Putamen (tissue), 1 donor: ENCODE measurements at regions not wholly inside any gene's neighbourhood (a gene's known extent, or its start where the extent isn't known, plus 50 kb on each side); places are given as distances from the start of the nearest gene placed in this dataset.

Experiments
- DNase-seq: peaks from one replicate; pipeline ENCODE4 v3.0.0-alpha.2; 2016; ENCODE audit warnings: low spot score

DNA sequence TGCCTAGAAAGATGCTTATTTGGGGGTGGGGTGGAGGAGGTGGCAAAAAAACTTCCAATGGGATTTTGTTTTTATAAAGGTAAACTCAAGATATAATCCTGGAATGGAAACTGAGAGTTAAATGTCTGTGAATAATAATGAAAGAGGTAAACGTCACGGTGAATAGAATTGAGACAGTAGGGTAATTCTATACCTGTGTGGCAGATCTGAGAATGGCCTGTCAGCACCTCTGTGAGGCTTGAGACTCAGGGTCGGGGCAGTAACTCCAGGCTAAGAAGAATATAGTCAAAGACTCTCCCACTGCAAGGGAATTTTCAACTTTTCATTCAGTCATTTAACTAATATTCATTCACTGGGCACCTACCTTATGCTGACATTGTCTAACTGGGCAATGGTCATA, 581.2 kb upstream of the ZNF608 start:
- no peak for DNase-seq

DNA sequence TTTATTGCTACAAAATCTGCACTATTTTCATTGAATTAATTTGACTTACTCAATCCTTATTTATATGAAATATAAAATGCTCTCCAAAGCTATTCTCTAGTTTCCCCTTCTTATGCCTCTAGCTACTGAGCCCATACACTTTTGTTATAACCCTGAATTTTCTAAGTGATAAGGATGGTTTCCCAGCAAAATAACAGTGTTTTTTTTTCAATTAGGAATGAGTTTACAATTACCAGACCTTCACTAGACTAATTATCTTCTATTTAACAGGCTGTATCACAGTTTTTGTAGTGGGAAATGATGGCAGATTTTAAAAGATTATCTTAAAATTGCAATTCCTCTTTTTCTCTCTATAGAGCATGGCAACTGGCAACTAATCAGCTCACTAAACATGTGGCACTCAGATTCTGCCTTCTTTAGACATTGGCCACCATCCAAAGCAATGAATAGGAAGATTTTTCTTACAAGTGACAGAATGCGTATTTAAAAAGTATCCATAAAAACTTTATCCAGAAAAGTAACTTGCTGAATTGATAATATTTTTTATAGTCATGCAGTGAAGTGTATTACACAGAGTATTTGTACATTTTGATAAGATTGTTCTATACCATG, 585.7 kb upstream of the ZNF608 start:
- DNase-seq: no peak

DNA sequence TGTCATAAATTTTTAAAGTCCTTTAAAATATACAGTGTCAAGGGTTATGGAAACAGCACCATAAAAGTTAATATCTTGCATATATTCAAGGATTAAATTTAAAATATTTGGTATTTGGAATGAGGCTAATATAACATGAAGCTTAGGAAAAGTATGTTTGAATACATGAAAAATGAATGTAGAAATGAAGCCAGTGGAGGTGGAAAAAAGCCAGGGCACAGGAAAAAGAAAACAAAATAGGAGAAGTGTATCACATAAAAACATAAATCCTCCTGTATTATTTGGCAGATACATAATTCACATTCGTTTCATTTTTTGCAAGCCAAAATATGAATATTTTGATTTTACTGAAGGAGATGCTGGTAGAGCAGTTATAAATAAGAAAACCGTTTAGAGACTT, 587.0 kb upstream of the ZNF608 start:
- no peak for DNase-seq

DNA sequence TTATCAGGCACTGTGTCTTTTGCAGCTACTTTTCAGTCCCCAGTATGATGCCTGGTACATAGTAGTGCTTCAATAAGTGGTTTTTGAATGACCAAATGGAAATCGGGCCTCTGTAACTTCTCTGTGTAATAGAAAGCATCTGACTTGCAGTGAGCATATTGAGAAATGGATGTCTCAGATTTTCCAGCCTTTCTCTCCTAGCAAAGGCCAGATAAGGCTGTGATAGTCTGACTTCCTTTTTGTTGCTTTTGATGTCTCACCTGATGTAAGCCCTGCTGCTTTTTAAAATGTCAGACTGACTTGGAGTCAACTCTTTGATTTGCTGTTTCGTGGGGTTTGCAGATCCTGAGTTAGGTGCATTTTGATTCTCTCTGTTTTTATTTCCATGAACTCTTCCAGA, 590.0 kb upstream of the ZNF608 start:
- no peak for DNase-seq

DNA sequence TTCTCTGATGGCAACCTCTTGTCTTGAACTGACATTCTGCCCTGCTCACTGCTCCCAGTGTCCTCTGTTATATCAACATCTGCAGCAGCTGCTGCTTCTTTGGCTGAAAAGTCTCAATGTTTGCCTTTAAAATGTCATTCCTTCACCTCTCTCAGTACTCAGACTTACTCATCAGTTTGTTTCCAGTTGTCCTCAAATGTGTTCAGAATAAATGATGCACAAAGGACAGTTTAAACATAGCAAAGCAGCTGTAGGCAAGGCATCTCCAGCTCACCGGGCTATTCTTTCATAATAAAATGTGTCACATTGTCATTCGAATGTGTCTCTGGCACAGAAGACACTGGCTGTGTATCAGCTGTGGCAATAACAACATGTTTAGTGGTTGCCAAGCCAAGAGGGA, 590.9 kb upstream of the ZNF608 start:
- no peak for DNase-seq

DNA sequence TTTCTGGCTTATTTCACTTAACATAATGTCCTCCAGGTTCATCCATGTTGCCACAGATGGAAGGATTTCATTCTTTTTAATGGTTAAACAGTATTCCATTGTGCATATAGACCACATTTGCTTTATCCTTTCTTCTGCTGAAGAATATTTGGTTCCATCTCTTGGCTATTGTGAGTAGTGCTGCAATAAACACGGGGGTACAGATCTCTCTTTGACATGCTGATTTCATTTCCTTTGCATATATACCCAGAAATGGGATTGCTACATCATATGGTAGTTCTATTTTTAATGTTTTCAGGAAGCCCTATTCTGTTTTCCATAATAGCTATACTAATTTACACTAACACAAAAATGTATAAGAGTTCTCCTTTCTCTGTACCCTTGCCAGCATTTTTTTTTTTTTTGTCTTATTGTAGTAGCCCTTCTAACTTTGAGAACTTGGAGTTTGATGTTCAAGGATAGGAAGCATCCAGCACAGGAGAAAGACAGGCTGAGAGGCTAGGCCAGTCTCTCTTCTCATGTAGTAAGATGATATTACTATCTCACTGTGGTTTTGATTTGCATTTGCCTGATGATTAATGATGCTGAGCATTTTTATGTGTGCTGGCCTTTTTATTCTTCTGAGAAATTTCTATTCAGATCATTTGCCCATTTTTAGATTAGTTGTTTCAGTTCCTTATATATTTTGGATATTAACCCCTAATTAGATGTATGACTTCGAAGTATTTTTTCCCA, 592.2 kb upstream of the ZNF608 start:
- no peak for DNase-seq

DNA sequence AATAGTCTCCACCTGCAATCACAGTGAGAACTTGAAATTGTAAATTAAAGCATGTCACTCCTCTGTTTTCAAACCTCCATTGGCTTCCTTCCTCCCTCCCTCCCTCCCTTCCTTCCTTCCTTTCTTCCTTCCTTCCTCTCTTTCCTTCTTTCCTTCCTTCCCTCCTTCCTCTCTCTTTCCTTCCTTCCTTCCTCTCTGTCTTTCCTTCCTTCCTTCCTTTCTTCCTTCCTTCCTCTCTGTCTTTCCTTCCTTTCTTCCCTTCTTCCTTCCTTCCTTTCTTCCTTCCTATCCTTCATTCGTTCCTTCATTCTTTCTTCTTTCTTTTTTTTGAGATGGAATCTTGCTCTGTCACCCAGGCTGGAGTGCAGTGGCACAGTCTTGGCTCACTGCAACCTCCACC, 595.0 kb upstream of the ZNF608 start:
- DNase-seq: no peak

DNA sequence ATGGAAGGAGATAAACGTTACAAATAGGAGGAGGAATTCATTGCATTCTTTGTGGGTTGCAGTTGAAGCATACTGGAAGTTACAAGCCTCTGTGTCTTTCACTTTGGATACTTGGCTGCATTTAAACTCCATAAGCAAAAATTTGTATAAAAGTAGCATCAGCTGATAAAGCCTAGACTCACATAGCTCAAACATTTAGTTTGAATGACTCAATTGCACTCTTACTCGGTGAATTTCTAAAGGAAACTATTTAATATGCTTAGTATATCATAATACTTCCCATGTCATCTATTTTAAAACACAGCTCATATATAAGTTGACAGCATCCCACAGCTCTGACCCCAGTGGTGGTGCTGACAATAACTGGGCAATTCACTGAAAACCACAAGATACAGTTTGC, 596.6 kb upstream of the ZNF608 start:
- no peak for DNase-seq

DNA sequence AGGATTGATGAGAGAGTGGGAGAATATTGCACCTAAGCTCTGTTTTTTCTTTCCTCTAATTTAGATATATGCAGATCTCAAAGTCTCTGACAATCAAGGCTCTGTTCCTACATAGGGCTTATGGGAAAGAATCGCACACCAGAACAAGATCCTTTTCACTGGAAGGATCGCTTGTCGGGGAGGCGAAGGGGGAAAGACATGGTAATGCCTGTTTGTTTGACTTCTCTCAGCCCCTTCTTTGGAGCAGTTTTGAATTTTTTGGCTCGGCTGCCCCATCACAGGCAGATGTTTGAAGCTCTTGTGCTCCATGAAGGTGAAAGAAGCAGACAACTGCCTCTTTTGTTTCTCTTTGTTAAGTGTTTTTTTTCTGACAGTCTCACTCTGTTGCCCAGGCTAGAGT, 599.9 kb upstream of the ZNF608 start:
- DNase-seq: peak; percentile 45

DNA sequence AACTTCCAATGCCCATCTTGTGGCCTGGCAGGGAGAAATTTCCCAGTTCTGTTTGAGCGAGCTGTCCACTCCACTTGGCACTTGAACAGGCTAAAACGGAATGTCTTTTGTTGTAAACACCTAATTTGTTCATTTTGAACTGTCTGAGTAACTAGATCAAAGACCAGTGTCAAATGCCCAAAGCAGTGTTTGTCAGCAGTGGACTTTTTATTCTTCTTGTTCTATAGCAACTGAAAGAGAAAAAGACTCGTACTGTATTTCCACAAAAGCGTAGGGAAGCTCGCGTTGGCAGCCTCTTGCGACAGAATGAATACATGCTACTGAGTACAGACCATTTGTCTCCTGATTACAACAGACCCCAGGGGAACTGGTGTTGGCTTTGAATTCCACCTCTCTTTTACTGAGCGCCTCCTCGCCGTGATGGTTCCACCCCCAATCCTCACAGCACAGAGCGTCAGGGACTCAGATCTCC, 601.8 kb upstream of the ZNF608 start:
- peak; percentile 38 for DNase-seq

DNA sequence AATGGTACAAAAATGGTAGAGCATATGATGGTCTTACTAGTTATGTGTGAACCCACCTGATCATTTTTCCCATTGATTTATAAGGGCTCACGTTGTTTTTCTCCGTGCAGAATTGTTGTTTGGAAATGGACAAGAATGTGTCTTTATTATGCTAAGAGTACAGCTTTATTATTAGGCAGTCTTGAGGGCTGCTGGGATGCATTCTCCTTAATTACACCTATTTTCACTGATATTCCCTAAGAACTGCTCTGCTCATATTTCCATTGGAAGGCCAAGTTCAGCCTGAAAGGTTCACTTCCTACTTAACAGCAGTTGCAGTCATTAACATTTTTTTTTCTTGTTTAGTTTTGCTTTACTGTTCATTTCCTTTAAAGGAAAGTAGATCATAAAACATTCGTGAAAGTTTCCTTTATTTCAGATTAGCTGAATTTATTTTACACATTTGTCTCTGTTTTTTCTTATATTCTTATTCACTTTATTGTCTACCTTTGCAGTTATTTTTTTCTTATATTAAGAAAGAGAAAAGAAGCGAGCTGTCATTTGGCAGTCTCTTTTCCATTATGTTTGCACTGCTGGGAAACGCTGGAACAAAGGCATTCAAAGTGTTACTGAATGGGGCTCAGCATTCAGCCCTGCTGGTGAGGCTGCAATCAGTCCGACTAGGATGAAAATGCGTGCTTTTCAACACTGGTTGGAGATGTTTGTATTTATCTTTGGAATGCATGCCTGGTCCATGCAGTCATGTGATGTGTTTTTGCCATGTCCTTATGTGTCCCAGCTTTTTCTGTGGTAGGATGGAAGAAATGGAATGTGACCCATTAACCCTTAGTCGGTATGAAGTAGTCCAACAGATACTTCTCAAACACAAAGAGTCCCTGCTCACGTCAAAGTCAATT, 602.7 kb upstream of the ZNF608 start:
- DNase-seq: peak; percentile 59

DNA sequence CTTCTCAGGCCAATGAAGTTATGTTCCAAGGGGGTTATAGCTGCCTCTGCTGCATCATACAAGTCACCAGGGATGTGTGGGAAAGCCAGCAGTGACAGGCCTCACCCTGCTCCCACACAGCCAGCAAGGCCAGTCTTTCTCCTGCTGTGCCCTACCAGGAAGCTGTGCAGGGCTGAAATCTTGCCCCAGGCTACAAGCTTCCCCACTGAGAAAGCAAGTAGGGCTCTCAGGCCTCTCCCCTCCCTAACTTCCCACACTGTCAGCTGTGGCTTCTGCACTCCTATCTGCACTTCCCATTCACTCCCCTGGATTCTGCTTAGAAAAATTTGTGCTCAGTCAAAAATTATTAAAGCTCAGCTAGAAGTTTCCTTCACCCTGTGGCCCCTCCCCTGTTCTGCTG, 611.2 kb upstream of the ZNF608 start:
- no peak for DNase-seq

DNA sequence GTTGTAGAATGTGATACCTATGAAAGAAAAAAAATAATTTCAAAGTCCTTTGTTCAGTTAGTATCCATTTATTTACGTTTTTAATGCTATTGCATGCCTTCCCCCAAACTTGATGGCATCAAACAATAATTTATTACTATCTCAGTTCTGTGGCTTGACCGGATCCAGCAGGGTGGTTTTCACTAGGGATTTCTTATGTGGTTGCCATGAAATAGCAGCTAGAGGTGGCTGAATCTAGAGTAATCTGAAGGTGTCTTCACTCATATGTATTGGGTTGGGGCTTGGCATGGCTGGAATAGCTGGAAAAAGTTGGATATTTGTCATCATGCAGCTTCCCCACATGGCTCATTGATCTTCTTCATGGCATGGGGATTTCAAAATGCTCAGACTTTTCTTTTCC, 619.3 kb upstream of the ZNF608 start:
- no peak for DNase-seq

DNA sequence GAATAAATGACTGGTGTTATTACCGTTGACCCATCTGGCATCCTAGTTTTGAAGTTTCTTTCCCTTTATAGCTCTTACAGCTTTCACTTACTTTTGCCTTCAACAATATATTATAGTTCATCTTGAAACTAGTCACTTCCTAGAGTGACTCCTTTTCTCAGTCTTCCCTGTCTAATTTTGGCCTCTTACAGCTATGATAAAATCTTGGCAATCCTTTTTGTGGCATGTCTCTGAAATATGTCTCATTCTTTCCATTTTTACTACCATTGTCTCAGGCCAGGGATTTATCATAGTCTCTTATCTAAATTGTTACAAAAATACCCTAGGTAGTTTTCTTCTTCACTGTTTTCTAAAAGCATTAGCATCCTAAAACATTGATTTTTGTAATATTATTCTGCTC, 621.3 kb upstream of the ZNF608 start:
- DNase-seq: no peak

DNA sequence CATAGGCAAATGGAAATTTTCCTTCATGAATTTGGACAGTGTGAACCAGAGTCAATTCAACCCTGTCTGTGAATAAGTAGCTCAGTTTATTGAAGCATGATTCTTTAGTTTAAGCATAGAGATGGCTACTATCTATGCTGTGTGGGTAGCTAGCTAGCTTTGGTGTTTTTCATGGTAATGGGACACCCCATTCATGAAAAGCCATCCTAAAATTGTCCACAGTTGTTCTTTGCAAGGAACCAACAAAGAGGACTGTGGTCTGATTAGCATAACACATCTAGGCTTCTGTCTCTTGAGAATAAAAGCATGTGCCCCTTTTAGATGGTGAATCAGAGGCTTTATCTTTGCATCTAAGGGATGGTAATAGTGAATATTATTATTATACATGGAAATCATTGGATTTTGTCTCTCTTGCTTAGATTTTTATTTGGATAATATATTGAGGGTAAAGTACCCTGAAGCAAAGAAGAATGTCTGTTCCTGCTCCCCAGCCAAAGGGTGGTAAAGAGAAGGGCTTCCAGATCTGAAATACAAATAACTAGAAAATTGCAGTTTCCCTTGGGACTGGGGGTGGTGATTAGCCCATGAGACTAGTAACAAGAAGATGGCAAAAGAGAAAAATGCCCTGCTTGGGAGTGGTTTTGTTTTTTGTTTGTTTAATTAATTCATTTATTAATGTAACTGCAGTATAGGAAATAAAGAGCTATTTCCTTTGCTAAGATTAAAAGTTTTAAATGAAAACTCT, 624.2 kb upstream of the ZNF608 start:
- no peak for DNase-seq

DNA sequence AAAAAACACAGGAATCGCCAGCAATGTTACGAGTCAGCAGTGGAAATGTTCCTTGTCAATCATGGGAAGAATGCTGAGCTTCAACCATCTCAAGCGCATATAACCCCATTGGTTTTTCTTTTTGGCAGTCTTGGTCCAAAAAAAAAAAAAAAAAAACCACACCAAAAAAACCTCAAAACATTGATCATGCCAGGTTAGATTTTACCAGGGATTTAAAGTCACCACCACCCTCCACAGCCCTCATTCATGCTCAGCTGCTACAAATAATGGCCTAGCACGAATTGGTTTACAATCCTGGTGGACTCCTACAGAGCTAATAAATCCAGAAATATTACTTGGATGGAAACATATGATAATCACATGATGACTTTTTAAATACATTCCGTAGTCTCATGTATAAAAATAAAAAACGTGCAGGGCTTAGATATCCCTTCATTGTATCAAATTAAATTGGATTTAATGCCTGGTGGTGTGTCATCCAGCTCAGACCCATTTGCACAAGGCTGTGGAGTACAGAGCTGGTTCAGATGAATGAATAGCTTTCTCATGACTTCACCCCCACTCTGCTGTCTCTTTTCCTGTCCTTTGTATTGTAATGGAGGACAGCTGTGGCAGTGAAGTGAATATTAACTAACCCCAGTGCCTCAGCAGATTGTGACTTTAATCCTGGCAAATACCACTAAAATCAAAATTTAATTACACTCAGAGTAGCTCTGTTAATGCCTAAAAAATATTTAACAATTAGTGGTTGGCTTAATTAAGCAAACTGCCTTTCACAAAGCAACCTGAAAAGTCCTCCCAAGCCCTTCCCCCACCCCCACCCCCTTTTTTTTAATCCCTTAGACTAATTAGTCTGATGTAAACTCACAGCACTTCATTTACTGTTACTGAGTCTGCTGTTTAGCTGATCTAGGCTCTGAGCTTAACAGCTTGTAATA, 626.5 kb upstream of the ZNF608 start:
- peak; percentile 76 for DNase-seq

DNA sequence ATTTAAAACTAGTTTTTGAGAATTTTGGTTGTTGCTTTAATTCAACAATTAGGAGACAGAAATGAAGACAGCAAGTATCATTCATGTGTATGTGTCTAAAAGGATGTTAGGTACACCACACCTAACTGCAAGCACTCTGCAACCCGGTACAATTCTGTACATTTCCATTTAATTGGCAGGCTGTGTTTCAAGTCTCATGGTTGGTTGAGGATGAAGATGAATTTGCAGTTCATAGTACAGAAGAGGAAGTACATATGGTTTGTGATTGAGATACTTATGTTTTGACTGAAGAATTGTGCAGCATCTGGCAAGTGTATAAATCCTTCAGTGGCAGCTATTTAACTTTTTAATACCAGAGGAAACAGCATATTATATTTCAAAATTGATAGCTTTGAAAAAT, 628.7 kb upstream of the ZNF608 start:
- no peak for DNase-seq

DNA sequence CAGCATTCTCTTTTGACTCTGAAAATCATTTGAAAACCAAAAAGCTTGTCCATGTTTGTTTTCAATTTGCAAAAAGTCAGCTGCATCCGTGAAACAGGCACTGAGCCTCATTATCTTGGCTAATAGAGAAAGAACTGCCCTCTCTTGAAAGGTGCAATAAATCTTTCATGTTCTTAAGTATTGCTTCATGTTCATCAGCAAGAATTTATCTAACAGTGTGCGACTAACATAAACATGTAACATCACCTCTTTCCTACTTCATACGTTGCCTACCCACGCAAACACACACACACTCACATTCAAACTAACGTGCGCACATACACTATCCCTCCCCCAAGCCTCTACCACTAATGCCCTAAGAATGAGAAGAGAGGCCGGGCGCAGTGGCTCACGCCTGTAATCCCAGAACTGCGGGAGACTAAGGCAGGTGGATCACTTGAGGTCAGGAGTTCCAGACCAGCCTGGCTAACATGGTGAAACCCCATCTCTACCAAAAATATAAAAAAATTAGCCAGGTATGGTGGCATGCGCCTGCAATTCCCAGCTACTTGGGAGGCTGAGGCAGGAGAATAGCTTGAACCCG, 629.7 kb upstream of the ZNF608 start:
- DNase-seq: no peak

DNA sequence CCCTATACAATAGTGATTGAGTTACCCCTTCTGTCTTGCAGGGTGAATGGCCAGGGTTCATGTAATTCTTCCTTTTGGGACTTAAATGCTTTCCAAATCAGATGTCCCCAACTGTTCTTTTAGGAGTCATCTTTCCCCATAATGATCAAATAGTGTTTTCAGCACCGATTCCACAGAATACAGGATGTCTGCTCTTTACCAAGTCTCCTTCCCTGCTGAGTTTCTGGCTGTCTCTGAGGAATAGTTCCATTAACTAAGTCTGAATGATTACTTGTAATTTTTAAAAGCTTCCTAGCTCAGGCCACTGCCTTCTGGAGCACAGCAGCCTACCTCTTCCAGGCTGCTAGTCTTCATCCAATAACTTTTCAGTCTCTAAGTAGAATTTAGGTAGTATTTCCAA, 630.7 kb upstream of the ZNF608 start:
- no peak for DNase-seq

DNA sequence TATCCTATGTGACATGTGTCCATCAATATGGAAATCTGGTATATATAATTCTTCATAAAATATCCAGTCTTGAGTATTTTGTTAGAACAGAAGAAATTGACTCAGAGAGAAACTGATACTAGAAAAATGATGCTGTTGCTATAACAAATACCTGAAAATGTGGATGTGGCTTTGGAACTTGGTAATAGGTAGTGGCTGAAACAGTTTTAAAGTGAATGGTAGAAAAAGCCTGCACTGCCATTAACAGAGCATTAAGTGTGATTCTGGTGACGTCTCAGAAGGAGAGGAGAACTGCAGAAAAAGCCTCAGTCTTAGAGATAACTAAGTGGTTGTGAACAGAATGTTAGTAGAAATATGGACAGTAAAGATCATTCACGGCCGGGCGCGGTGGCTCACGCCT, 634.9 kb upstream of the ZNF608 start:
- DNase-seq: no peak

DNA sequence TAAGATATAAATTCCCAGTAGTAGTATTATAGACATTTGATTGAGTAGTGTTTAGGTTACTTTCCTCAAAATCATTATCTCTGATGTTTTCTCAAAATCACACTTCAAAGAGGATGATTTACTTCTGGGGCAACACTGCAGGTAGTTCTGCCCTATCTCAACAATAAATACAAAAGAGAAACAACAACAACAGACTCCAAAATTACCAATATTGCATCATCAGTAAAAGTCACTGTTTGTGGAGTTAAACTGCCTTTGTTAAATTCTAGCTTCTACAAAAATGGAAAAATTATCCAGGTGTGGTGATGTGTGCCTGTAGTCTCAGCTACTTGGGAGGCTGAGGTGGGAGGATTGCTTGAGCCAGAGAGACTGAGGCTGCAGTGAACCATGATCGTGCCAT, 637.6 kb upstream of the ZNF608 start:
- DNase-seq: no peak
